ENCODE measurements at regions not wholly inside any gene's neighbourhood (a gene's known extent, or its start where the extent isn't known, plus 50 kb on each side); places are given as distances from the start of the nearest gene placed in this dataset.

GRCh38 chr2:6452702-6453481 is 412.8 kb downstream of the CMPK2 start:
- TF ChIP-seq CTCF (conservative IDR thresholded peaks at IDR 0.05; ENCODE audit: low read length), result no peak
- TF ChIP-seq EZH2phosphoT487 (IDR thresholded peaks at IDR 0.05; ENCODE audit: borderline replicate concordance), result no peak

Data from Loucy (cell line).